ENCODE measurements at regions not wholly inside any gene's neighbourhood (a gene's known extent, or its start where the extent isn't known, plus 50 kb on each side); places are given as distances from the start of the nearest gene placed in this dataset.

DNA sequence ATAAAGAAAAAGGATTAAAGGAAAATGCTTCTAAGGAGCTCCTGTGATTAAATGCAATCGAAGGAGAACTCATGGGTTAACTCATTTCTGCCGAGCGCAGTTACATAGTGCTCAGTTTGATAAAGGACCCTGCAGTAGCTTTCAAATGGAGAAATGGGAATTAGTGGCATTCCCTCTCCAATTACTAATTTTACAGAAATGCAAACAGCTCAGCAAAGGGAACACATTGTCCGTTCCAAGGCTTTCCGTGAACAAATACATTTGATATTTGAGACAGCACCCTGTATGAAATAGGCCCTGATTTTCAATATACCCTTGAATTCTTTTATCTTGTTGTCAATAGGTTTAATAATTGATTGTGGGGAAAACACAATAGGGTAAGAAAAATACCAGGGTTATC is 375.9 kb upstream of the TSHZ2 start:
- 66% methylated on average over 5 of the region's 5 CpGs for WGBS (ENCODE audit: insufficient coverage, insufficient replicate concordance, low lambda C conversion rate, missing lambda C conversion rate)
- ATAC-seq (no peak), FAIRE-seq (no peak), DNase-seq (ENCODE audit: low read depth, low spot score) (no peak)
- intact Hi-C loops (cut with micrococcal nuclease; ENCODE audit: unreplicated experiment): no loop called here
- H3K4me2 ChIP-seq (ENCODE audit: control insufficient read depth, insufficient read depth): no peak overlapping the region
- H3K27ac ChIP-seq (ENCODE audit: control insufficient read depth, insufficient read depth): no peak overlapping the region
- H3K79me2 ChIP-seq (ENCODE audit: control insufficient read depth, insufficient read depth, low read length): no peaks in the 10 kb centered on the region
- no peak for TF ChIP-seq RFX5 (IDR thresholded peaks at IDR 0.05; ENCODE audit: low read depth, low read length)
- no peak for TF ChIP-seq RCOR1 (conservative IDR thresholded peaks at IDR 0.05; ENCODE audit: low read depth, low read length)
- no peak for TF ChIP-seq SMAD5 (IDR thresholded peaks at IDR 0.05; ENCODE audit: low read depth)
- TF ChIP-seq ZSCAN29 (IDR thresholded peaks at IDR 0.05): no peak
- TF ChIP-seq, protein P1, sequence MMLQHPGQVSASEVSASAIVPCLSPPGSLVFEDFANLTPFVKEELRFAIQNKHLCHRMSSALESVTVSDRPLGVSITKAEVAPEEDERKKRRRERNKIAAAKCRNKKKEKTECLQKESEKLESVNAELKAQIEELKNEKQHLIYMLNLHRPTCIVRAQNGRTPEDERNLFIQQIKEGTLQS (IDR thresholded peaks at IDR 0.05; ENCODE audit: borderline replicate concordance, extremely low read depth, low read depth, low read length): no peak
- TF ChIP-seq, protein P2, sequence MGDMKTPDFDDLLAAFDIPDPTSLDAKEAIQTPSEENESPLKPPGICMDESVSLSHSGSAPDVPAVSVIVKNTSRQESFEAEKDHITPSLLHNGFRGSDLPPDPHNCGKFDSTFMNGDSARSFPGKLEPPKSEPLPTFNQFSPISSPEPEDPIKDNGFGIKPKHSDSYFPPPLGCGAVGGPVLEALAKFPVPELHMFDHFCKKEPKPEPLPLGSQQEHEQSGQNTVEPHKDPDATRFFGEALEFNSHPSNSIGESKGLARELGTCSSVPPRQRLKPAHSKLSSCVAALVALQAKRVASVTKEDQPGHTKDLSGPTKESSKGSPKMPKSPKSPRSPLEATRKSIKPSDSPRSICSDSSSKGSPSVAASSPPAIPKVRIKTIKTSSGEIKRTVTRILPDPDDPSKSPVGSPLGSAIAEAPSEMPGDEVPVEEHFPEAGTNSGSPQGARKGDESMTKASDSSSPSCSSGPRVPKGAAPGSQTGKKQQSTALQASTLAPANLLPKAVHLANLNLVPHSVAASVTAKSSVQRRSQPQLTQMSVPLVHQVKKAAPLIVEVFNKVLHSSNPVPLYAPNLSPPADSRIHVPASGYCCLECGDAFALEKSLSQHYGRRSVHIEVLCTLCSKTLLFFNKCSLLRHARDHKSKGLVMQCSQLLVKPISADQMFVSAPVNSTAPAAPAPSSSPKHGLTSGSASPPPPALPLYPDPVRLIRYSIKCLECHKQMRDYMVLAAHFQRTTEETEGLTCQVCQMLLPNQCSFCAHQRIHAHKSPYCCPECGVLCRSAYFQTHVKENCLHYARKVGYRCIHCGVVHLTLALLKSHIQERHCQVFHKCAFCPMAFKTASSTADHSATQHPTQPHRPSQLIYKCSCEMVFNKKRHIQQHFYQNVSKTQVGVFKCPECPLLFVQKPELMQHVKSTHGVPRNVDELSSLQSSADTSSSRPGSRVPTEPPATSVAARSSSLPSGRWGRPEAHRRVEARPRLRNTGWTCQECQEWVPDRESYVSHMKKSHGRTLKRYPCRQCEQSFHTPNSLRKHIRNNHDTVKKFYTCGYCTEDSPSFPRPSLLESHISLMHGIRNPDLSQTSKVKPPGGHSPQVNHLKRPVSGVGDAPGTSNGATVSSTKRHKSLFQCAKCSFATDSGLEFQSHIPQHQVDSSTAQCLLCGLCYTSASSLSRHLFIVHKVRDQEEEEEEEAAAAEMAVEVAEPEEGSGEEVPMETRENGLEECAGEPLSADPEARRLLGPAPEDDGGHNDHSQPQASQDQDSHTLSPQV (IDR thresholded peaks at IDR 0.05): no peak
- no peak for TF ChIP-seq EZH2 (IDR thresholded peaks at IDR 0.05; ENCODE audit: borderline replicate concordance, control insufficient read depth, low read depth, low read length)
- no peak for TF ChIP-seq ETV6 (conservative IDR thresholded peaks at IDR 0.05 in 1 of 2, IDR thresholded peaks at IDR 0.05 in 1 of 2; ENCODE audit: borderline replicate concordance in 1 of 2, low read depth in 1 of 2)
- TF ChIP-seq CREM (IDR thresholded peaks at IDR 0.05; ENCODE audit: low read depth): no peak
- TF ChIP-seq, protein P3, sequence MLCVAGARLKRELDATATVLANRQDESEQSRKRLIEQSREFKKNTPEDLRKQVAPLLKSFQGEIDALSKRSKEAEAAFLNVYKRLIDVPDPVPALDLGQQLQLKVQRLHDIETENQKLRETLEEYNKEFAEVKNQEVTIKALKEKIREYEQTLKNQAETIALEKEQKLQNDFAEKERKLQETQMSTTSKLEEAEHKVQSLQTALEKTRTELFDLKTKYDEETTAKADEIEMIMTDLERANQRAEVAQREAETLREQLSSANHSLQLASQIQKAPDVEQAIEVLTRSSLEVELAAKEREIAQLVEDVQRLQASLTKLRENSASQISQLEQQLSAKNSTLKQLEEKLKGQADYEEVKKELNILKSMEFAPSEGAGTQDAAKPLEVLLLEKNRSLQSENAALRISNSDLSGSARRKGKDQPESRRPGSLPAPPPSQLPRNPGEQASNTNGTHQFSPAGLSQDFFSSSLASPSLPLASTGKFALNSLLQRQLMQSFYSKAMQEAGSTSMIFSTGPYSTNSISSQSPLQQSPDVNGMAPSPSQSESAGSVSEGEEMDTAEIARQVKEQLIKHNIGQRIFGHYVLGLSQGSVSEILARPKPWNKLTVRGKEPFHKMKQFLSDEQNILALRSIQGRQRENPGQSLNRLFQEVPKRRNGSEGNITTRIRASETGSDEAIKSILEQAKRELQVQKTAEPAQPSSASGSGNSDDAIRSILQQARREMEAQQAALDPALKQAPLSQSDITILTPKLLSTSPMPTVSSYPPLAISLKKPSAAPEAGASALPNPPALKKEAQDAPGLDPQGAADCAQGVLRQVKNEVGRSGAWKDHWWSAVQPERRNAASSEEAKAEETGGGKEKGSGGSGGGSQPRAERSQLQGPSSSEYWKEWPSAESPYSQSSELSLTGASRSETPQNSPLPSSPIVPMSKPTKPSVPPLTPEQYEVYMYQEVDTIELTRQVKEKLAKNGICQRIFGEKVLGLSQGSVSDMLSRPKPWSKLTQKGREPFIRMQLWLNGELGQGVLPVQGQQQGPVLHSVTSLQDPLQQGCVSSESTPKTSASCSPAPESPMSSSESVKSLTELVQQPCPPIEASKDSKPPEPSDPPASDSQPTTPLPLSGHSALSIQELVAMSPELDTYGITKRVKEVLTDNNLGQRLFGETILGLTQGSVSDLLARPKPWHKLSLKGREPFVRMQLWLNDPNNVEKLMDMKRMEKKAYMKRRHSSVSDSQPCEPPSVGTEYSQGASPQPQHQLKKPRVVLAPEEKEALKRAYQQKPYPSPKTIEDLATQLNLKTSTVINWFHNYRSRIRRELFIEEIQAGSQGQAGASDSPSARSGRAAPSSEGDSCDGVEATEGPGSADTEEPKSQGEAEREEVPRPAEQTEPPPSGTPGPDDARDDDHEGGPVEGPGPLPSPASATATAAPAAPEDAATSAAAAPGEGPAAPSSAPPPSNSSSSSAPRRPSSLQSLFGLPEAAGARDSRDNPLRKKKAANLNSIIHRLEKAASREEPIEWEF (IDR thresholded peaks at IDR 0.05; ENCODE audit: insufficient replicate concordance, low read depth, low read length): no peak
- no peak for TF ChIP-seq RBBP5 (conservative IDR thresholded peaks at IDR 0.05)
- TF ChIP-seq POLR2AphosphoS5 (IDR thresholded peaks at IDR 0.05; ENCODE audit: low read length): no peak
- TF ChIP-seq HDAC2 (IDR thresholded peaks at IDR 0.05): no peak
- TF ChIP-seq KDM1A (IDR thresholded peaks at IDR 0.05; ENCODE audit: borderline replicate concordance): no peak
- no peak for TF ChIP-seq KAT2A (conservative IDR thresholded peaks at IDR 0.05; ENCODE audit: control insufficient read depth, low read depth, low read length)
- no peaks in the 10 kb centered on the region for H3K4me1 ChIP-seq (ENCODE audit: control insufficient read depth, insufficient read depth, low read length)
- no peaks in the 10 kb centered on the region for H3K9me3 ChIP-seq (replicated peaks; ENCODE audit: control insufficient read depth, insufficient read depth, low read length)
- CTCF ChIA-PET: no interaction called here
- in situ Hi-C loops (cut with MboI): no loop called here
- POLR2A ChIA-PET: no interaction called here
- RAD21 ChIA-PET (ENCODE audit: unreplicated experiment): no interaction called here
- no peaks in the 10 kb centered on the region for H3K36me3 ChIP-seq (ENCODE audit: control insufficient read depth in 2 of 2, insufficient read depth in 2 of 2, low read length in 1 of 2)
- BruUV-seq (replicated peaks): no TSS peak
- no peak overlapping the region for H3K4me3 ChIP-seq
- SMC1A ChIA-PET (ENCODE audit: uncharacterized antibody, unreplicated experiment): interaction anchor here (1.3 kb wide), 1 partner anchor 12 kb away, joined by 3 read pairs; no protein-coding TSS in a partner anchor
- H2AFZ ChIP-seq (ENCODE audit: control insufficient read depth, low read depth, low read length): no peak overlapping the region
- H4K20me1 ChIP-seq (ENCODE audit: control insufficient read depth, insufficient read depth): no peaks in the 10 kb centered on the region
- H3K9ac ChIP-seq (ENCODE audit: control insufficient read depth, insufficient read depth, low read length): no peak overlapping the region
- H3K27me3 ChIP-seq (replicated peaks in 1 of 2; ENCODE audit: control insufficient read depth in 2 of 2, insufficient read depth in 2 of 2, low read length in 1 of 2): no peaks in the 10 kb centered on the region

All from GM12878 (cell line).